ENCODE measurements at regions not wholly inside any gene's neighbourhood (a gene's known extent, or its start where the extent isn't known, plus 50 kb on each side); places are given as distances from the start of the nearest gene placed in this dataset.

DNA sequence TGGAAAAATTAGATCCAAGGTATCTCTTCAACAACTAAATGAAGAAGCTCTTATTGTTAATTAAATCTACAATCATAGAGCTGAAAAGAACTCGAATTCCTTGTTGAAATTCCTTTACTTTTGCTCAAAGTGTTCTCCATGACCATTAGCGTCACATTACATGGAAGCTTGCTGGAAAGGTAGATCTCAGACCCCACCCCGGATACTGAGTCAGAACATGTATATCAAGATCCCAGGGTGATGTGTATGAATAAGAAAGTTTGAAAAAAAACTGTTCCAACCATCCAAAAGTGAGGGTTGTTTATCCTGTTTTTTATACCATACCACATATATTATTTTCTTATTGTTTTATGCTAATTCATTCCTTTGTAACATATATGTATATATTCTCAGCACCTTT is 237.1 kb upstream of the PUM3 start:
- H3K27ac Mint-ChIP-seq = no peak overlapping the region
- no peak overlapping the region for H3K4me3 Mint-ChIP-seq
- no peaks in the 10 kb centered on the region for H3K27me3 Mint-ChIP-seq
- H3K36me3 Mint-ChIP-seq = no peaks in the 10 kb centered on the region
- H3K4me1 Mint-ChIP-seq = no peaks in the 10 kb centered on the region
- H3K9me3 Mint-ChIP-seq = no peaks in the 10 kb centered on the region

- Mint-ChIP-seq H3K4me1 (no peaks in the 10 kb centered on the region), H3K27me3 (peaks cover 5% of the 10 kb centered on the region), H3K27ac (no peak overlapping the region), H3K9me3 (peaks cover 5% of the 10 kb centered on the region), H3K4me3 (no peak overlapping the region), H3K36me3 (no peaks in the 10 kb centered on the region)
Measured at GRCh38 chr9:3074247-3074646, 230.4 kb upstream of the PUM3 start.

DNA sequence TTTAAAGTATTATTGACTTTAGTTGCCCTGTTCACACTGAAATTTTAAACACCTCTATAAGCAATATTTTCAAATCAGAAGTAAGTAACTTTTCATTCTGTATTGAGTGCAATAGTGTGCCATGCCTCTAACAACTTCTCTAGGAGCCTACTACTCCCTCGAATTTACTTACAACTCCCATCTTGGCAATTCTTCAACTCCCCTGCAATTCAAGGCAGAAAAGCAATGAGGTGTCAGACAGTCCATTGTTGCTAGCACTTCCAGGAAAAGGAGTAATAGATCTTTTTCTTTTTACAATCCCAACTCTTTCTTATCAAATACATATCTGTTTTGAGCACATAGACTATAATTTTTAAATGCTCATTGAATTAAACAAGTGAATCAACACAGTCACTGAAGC is 222.7 kb upstream of the PUM3 start:
- H3K27me3 Mint-ChIP-seq = peaks cover 14% of the 10 kb centered on the region
- H3K9me3 Mint-ChIP-seq = peaks cover 13% of the 10 kb centered on the region
- no peaks in the 10 kb centered on the region for H3K36me3 Mint-ChIP-seq
- H3K27ac Mint-ChIP-seq = no peak overlapping the region
- no peak overlapping the region for H3K4me3 Mint-ChIP-seq
- H3K4me1 Mint-ChIP-seq = no peaks in the 10 kb centered on the region

DNA sequence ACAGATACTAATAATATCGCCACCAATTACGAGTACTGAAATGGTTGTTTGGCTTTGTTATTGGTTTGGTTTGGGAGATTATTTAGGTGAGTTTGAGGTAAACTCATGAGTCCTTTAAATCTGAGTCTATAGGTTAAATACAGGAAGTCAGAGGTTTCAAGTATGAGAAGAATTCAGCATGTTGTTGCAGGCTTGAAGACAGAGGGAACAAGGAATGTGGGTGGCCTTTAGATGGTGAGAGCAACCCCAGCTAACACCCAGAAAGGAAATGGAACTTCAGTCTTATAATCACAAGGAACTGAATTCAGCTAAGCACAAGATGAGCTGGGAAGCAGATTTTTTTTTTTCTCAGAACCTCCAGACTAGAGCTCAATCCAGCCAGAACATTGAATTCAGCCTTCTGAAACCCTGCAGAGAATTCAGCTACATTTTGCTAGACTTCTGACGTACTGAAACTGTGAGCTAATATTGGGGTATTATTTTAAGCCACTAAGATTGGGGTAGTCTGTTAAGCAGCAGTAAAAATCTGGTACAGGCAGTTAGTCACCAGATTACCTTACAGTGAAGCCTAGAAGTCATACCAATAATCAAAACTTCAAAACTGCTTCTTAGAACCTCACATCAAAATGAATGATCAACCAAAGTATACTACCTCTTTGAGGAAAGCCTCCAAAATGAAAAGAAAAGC is 216.0 kb upstream of the PUM3 start:
- H3K27me3 Mint-ChIP-seq = peaks cover 12% of the 10 kb centered on the region
- H3K9me3 Mint-ChIP-seq = peaks cover 3% of the 10 kb centered on the region
- no peak overlapping the region for H3K4me3 Mint-ChIP-seq
- no peaks in the 10 kb centered on the region for H3K4me1 Mint-ChIP-seq
- no peaks in the 10 kb centered on the region for H3K36me3 Mint-ChIP-seq
- H3K27ac Mint-ChIP-seq = no peak overlapping the region

- H3K4me1 Mint-ChIP-seq = no peaks in the 10 kb centered on the region
- H3K36me3 Mint-ChIP-seq = no peaks in the 10 kb centered on the region
- peaks cover 10% of the 10 kb centered on the region for H3K27me3 Mint-ChIP-seq
- H3K4me3 Mint-ChIP-seq = no peak overlapping the region
- H3K27ac Mint-ChIP-seq = no peak overlapping the region
- H3K9me3 Mint-ChIP-seq = peaks cover 3% of the 10 kb centered on the region
Measured at GRCh38 chr9:3058409-3058808, 214.5 kb upstream of the PUM3 start.

- Mint-ChIP-seq H3K36me3 (no peaks in the 10 kb centered on the region), H3K4me3 (no peak overlapping the region), H3K27ac (no peak overlapping the region)
Measured at GRCh38 chr9:3054017-3054586, 210.2 kb upstream of the PUM3 start.

GRCh38 chr9:3049636-3050035 is 205.7 kb upstream of the PUM3 start:
- H3K4me1 Mint-ChIP-seq = no peaks in the 10 kb centered on the region
- H3K36me3 Mint-ChIP-seq = no peaks in the 10 kb centered on the region
- H3K27ac Mint-ChIP-seq = no peak overlapping the region
- no peak overlapping the region for H3K4me3 Mint-ChIP-seq
- H3K27me3 Mint-ChIP-seq = peaks cover 5% of the 10 kb centered on the region
- H3K9me3 Mint-ChIP-seq = no peaks in the 10 kb centered on the region

More at GRCh38 chr9:3054017-3054586, 210.2 kb upstream of the PUM3 start:
- peaks cover 6% of the 10 kb centered on the region for H3K27me3 Mint-ChIP-seq
- H3K4me1 Mint-ChIP-seq = no peaks in the 10 kb centered on the region
- no peaks in the 10 kb centered on the region for H3K9me3 Mint-ChIP-seq

- no peaks in the 10 kb centered on the region for H3K36me3 Mint-ChIP-seq
Measured at GRCh38 chr9:3047912-3048311, 204.0 kb upstream of the PUM3 start.

GRCh38 chr9:3045153-3045552 is 201.3 kb upstream of the PUM3 start:
- H3K4me1 Mint-ChIP-seq = no peaks in the 10 kb centered on the region
- H3K9me3 Mint-ChIP-seq = no peaks in the 10 kb centered on the region
- no peak overlapping the region for H3K4me3 Mint-ChIP-seq
- no peaks in the 10 kb centered on the region for H3K36me3 Mint-ChIP-seq
- H3K27ac Mint-ChIP-seq = no peak overlapping the region
- H3K27me3 Mint-ChIP-seq = peaks cover 3% of the 10 kb centered on the region

More at GRCh38 chr9:3047912-3048311, 204.0 kb upstream of the PUM3 start:
- Mint-ChIP-seq H3K27me3 (peaks cover 5% of the 10 kb centered on the region), H3K4me1 (no peaks in the 10 kb centered on the region), H3K27ac (no peak overlapping the region), H3K4me3 (no peak overlapping the region), H3K9me3 (no peaks in the 10 kb centered on the region)

DNA sequence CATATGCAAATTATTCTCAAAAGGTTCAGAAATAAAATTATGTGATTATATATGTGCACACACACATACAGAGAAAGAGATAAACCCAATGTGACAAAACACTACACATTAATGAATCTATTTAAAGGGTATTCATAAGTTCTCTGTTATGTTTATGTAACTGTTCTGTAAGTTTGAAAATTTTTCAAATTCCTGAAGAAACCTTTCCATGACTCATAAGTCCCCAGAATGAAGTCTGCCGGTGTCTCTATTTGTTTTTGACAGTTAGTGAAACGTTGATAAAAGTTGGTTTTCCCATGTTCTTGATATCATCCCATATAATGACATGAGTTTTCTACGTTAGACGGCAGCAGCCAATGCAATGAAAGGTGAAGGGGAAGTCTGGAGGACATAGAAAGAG is 199.5 kb upstream of the PUM3 start:
- Mint-ChIP-seq H3K4me3 (no peak overlapping the region), H3K9me3 (no peaks in the 10 kb centered on the region), H3K27ac (no peak overlapping the region), H3K36me3 (no peaks in the 10 kb centered on the region), H3K4me1 (no peaks in the 10 kb centered on the region), H3K27me3 (peaks cover 2% of the 10 kb centered on the region)

DNA sequence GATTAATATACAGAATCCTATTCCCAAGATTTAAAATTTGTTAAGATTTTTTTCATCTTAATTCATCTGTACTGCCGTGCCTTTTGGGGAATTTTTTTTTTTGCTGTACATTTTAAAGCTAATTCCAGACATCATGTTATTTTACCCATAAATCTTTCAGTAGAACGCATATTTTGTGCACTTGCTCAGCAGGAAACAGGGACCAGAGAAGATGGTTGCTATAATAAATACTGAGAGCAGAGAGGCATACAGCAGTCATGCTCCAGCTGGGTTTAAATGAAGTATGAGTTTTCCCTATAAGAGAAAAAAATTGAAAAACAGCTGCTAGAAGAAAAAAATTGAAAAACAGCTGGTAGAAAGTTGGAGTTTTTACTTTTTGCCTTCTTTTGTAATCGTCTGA is 196.9 kb upstream of the PUM3 start:
- no peak overlapping the region for H3K4me3 Mint-ChIP-seq
- no peaks in the 10 kb centered on the region for H3K27me3 Mint-ChIP-seq
- H3K9me3 Mint-ChIP-seq = no peaks in the 10 kb centered on the region
- no peaks in the 10 kb centered on the region for H3K36me3 Mint-ChIP-seq
- no peaks in the 10 kb centered on the region for H3K4me1 Mint-ChIP-seq
- H3K27ac Mint-ChIP-seq = no peak overlapping the region

- no peaks in the 10 kb centered on the region for H3K36me3 Mint-ChIP-seq
- no peak overlapping the region for H3K27ac Mint-ChIP-seq
- no peaks in the 10 kb centered on the region for H3K4me1 Mint-ChIP-seq
- H3K4me3 Mint-ChIP-seq = no peak overlapping the region
- H3K9me3 Mint-ChIP-seq = no peaks in the 10 kb centered on the region
- H3K27me3 Mint-ChIP-seq = peaks cover 1% of the 10 kb centered on the region
Measured at GRCh38 chr9:3036333-3036700, 192.4 kb upstream of the PUM3 start.

DNA sequence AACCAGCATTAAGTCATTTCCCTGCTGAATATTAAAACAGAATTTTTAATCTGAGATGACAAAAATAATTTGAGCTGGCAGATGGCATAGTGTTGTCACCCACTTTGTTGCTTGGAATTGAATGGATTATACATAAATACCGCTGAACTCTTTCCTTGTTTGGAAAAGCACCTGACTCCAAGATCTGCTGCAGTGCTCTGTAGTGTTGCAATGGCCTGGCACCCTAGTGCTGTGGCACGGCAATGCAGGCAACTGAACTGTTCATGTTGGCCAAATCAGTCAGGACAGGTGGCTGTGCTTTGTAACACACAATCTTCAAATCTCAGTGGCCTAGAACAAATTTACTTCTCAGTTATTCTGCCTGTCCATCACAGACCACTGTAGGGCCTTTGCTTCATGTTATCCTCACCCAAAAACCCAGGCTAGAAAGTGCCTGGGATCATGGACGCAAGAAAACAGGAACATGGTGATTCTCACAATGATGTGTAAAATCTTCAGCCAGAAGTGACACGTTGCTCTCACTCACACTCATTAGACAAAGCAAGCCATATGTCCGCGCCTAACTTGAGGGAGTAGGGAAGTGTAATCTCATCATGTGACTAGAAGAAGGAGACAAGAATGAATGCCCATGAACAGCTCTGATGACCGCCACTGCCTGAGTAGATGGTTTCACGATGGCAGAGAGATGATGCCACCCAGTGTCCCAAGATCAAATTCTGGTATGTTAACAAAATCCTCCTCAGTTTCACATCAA is 191.9 kb upstream of the PUM3 start:
- Mint-ChIP-seq H3K36me3 (no peaks in the 10 kb centered on the region), H3K9me3 (no peaks in the 10 kb centered on the region), H3K27me3 (peaks cover 1% of the 10 kb centered on the region), H3K4me1 (no peaks in the 10 kb centered on the region), H3K4me3 (no peak overlapping the region), H3K27ac (no peak overlapping the region)

- no peak overlapping the region for H3K27ac Mint-ChIP-seq
- no peaks in the 10 kb centered on the region for H3K36me3 Mint-ChIP-seq
- no peaks in the 10 kb centered on the region for H3K9me3 Mint-ChIP-seq
- no peak overlapping the region for H3K4me3 Mint-ChIP-seq
- no peaks in the 10 kb centered on the region for H3K4me1 Mint-ChIP-seq
- H3K27me3 Mint-ChIP-seq = peaks cover 1% of the 10 kb centered on the region
Measured at GRCh38 chr9:3032898-3033297, 189.0 kb upstream of the PUM3 start.

DNA sequence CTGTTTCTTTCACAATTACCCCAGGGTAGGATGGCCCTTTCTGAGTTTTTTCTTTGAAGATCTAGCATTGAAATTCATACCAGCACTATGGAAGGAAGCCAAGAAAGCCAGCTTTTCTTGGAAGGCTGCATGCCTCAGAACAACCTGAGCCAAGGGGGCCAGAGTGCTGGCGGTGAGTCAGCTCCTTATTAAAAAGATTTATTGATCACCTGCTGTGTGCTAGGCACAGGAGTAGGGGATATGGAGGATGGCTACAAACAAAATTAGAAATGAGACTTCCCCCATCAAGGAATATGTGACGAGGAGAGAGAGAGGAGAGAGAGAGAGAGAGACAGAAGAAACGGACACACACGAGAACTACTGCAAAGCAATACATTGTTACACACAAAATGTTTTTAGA is 184.6 kb upstream of the PUM3 start:
- H3K4me1 Mint-ChIP-seq = no peaks in the 10 kb centered on the region
- no peaks in the 10 kb centered on the region for H3K9me3 Mint-ChIP-seq
- H3K4me3 Mint-ChIP-seq = no peak overlapping the region
- no peaks in the 10 kb centered on the region for H3K27me3 Mint-ChIP-seq
- no peaks in the 10 kb centered on the region for H3K36me3 Mint-ChIP-seq
- no peak overlapping the region for H3K27ac Mint-ChIP-seq

DNA sequence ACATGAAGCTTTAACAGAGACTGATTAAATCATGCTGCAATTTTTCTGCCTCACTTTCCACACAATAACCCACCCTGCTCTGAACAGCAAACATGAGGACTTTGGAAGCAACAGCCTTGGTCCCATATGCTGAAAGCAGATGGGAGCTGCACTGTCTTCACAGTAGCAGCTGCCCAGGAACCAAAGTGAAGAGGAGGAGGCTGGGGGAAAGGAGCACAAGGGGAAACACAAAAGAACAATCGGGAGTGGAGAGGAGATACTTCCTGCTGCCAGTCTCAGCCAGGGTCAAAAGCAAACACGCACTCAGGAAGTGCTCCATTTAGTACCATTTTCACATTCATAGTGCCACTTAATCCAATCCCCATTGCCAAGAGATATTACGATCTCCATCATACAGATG is 183.3 kb upstream of the PUM3 start:
- Mint-ChIP-seq H3K36me3 (no peaks in the 10 kb centered on the region), H3K4me1 (no peaks in the 10 kb centered on the region), H3K27ac (no peak overlapping the region), H3K9me3 (no peaks in the 10 kb centered on the region), H3K27me3 (peaks cover 1% of the 10 kb centered on the region), H3K4me3 (no peak overlapping the region)

Measured in activated naive CD4-positive, alpha-beta T cell treated with anti-CD3 and anti-CD28 coated beads, Interleukin-2, amount 50 U/mL, for 24 hours (primary cell).